WERI-Rb-1 (cell line): ENCODE measurements at regions not wholly inside any gene's neighbourhood (a gene's known extent, or its start where the extent isn't known, plus 50 kb on each side); places are given as distances from the start of the nearest gene placed in this dataset.

Experiments used
- DNase-seq: peaks from one replicate; pipeline ENCODE4 v3.0.0-alpha.2; 2020
- H3K27ac ChIP-seq: fragments of 250-450 bp; sonication (Bioruptor Pico); 2 replicates; pipeline ENCODE4 v1.5.1; 2020; ENCODE audit warnings: mild to moderate bottlenecking, moderate library complexity
- H3K27me3 ChIP-seq: fragments of 250-450 bp; sonication (Bioruptor Pico); 2 replicates; pipeline ENCODE4 v1.5.1; 2021; ENCODE audit warnings: mild to moderate bottlenecking, low read depth, moderate library complexity; ENCODE audit not compliant: insufficient read depth, severe bottlenecking
- H3K36me3 ChIP-seq: fragments of 250-450 bp; sonication (Bioruptor Pico); 2 replicates; pipeline ENCODE4 v1.5.1; 2020; ENCODE audit warnings: mild to moderate bottlenecking, moderate library complexity
- H3K4me3 ChIP-seq: 2 replicates; pipeline ENCODE4 v1.5.1; 2011; ENCODE audit warnings: low read depth, mild to moderate bottlenecking, control low read depth, low read length
- H3K9me3 ChIP-seq: fragments of 250-450 bp; sonication (Bioruptor Pico); 2 replicates; pipeline ENCODE4 v1.5.1; 2021; ENCODE audit warnings: mild to moderate bottlenecking, moderate library complexity; ENCODE audit not compliant: severe bottlenecking
- CTCF ChIP-seq: IDR thresholded peaks from 2 replicates; pipeline ENCODE4 v1.5.1; 2011; ENCODE audit warnings: low read depth, mild to moderate bottlenecking, control low read depth, inconsistent platforms, low read length

GRCh38 chr3:72182206-72182605 is 397.3 kb upstream of the PROK2 start:
- H3K36me3 ChIP-seq: no peaks in the 10 kb centered on the region
- H3K27me3 ChIP-seq: no peaks in the 10 kb centered on the region
- H3K4me3 ChIP-seq: no peak overlapping the region
- TF ChIP-seq CTCF: no peak
- DNase-seq: no peak
- H3K9me3 ChIP-seq: peaks cover 5% of the 10 kb centered on the region
- no peak overlapping the region for H3K27ac ChIP-seq

DNA sequence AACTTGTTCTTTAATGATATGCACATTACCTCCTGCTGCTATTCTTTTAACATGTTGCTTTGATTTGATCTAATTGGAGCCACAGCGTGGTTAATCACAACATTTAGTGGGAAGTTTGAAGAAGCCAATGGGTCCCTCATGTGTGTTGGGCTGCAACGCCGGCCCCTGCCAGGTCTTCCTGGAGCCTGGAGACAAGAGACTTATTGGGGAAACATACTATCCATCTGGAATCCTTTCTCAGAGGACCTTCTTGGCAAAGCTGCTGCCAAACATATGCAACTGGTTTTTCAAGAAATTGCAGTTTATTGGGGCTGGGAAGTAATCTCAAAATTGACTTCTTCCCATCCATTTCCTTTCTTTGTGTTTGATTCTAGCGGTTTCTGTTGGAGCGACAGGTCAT is 396.3 kb upstream of the PROK2 start:
- Histone ChIP-seq H3K9me3 (peaks cover 5% of the 10 kb centered on the region), H3K27ac (no peak overlapping the region), H3K36me3 (no peaks in the 10 kb centered on the region), H3K27me3 (no peaks in the 10 kb centered on the region), H3K4me3 (no peak overlapping the region)
- no peak for TF ChIP-seq CTCF
- DNase-seq: no peak

- Histone ChIP-seq H3K27me3 (no peaks in the 10 kb centered on the region), H3K27ac (no peak overlapping the region), H3K9me3 (peaks cover 10% of the 10 kb centered on the region), H3K36me3 (no peaks in the 10 kb centered on the region), H3K4me3 (no peak overlapping the region)
- TF ChIP-seq CTCF: no peak
- DNase-seq: no peak
Observed at GRCh38 chr3:72180405-72180804, 395.5 kb upstream of the PROK2 start.

GRCh38 chr3:72179107-72179464 is 394.1 kb upstream of the PROK2 start:
- Histone ChIP-seq H3K4me3 (no peak overlapping the region), H3K9me3 (peaks cover 15% of the 10 kb centered on the region), H3K27me3 (no peaks in the 10 kb centered on the region), H3K27ac (no peak overlapping the region), H3K36me3 (no peaks in the 10 kb centered on the region)
- no peak for DNase-seq
- no peak for TF ChIP-seq CTCF

- no peak overlapping the region for H3K27ac ChIP-seq
- TF ChIP-seq CTCF: no peak
- H3K36me3 ChIP-seq: no peaks in the 10 kb centered on the region
- peaks cover 11% of the 10 kb centered on the region for H3K9me3 ChIP-seq
- no peak overlapping the region for H3K4me3 ChIP-seq
- DNase-seq: no peak
- H3K27me3 ChIP-seq: no peaks in the 10 kb centered on the region
Observed at GRCh38 chr3:72178463-72179106, 393.6 kb upstream of the PROK2 start.
